Loucy (cell line): ENCODE measurements at regions not wholly inside any gene's neighbourhood (a gene's known extent, or its start where the extent isn't known, plus 50 kb on each side); places are given as distances from the start of the nearest gene placed in this dataset.

Experiments
- CTCF ChIP-seq: fragments of 200-600 bp; sonication (generic); conservative IDR thresholded peaks from 2 replicates; pipeline ENCODE4 v1.5.1; 2014; ENCODE audit warnings: mild to moderate bottlenecking, antibody characterized with exemption, low read length
- EZH2phosphoT487 ChIP-seq: fragments of 200-600 bp; IDR thresholded peaks from 2 replicates; pipeline ENCODE4 v1.6.1; 2018; ENCODE audit warnings: antibody characterized with exemption, mild to moderate bottlenecking, moderate library complexity, borderline replicate concordance

- TF ChIP-seq CTCF (no peak), EZH2phosphoT487 (no peak)
Observed at GRCh38 chr5:114243281-114243971, 118.4 kb upstream of the KCNN2 start.
